GM23338 (cell line): ENCODE measurements at regions not wholly inside any gene's neighbourhood (a gene's known extent, or its start where the extent isn't known, plus 50 kb on each side); places are given as distances from the start of the nearest gene placed in this dataset.

ENCODE experiments used
- ATAC-seq: fragments of 200-7000 bp; cut with Tn5 transposase; 3 replicates; pipeline ENCODE4 v1.9.1; 2020
- DNase-seq: peaks from one replicate; pipeline ENCODE4 v3.0.0-alpha.2; 2015; ENCODE audit warnings: low spot score
- H2AFZ ChIP-seq: fragments of 200-600 bp; sonication (generic); 2 replicates; pipeline ENCODE4 v1.8.0; 2016; ENCODE audit warnings: antibody characterized with exemption, mild to moderate bottlenecking, moderate library complexity
- H3F3A ChIP-seq: fragments of 200-600 bp; sonication (generic); replicated peaks from 2 replicates; pipeline ENCODE4 v1.8.0; 2017; ENCODE audit warnings: antibody characterized with exemption, mixed run types, low read depth
- H3K27ac ChIP-seq: fragments of 200-600 bp; sonication (generic); 2 replicates; pipeline ENCODE4 v1.6.1; 2016; ENCODE audit warnings: low read depth
- H3K27me3 ChIP-seq: fragments of 200-600 bp; sonication (generic); 2 replicates; pipeline ENCODE4 v1.8.0; 2016; ENCODE audit warnings: mild to moderate bottlenecking, mixed run types, moderate library complexity; ENCODE audit not compliant: insufficient read depth
- H3K36me3 ChIP-seq: fragments of 200-600 bp; sonication (generic); 2 replicates; pipeline ENCODE4 v1.8.0; 2016; ENCODE audit warnings: mild to moderate bottlenecking; ENCODE audit not compliant: insufficient read depth
- H3K4me1 ChIP-seq: fragments of 200-600 bp; sonication (generic); 2 replicates; pipeline ENCODE4 v1.8.0; 2016; ENCODE audit warnings: mild to moderate bottlenecking, moderate library complexity; ENCODE audit not compliant: insufficient read depth
- H3K4me2 ChIP-seq: fragments of 200-600 bp; sonication (generic); 2 replicates; pipeline ENCODE4 v1.7.1; 2017; ENCODE audit warnings: mixed run types
- H3K4me3 ChIP-seq: fragments of 200-600 bp; sonication (generic); 2 replicates; pipeline ENCODE4 v1.6.1; 2016; ENCODE audit warnings: mixed run types
- H3K79me2 ChIP-seq: fragments of 200-600 bp; sonication (generic); replicated peaks from 2 replicates; pipeline ENCODE4 v1.8.0; 2017; ENCODE audit warnings: mild to moderate bottlenecking; ENCODE audit not compliant: insufficient read depth
- H3K9me2 ChIP-seq: fragments of 200-600 bp; sonication (generic); 2 replicates; pipeline ENCODE4 v1.8.0; 2017; ENCODE audit not compliant: insufficient read depth
- H4K20me1 ChIP-seq: fragments of 200-600 bp; sonication (generic); replicated peaks from 2 replicates; pipeline ENCODE4 v1.8.0; 2017; ENCODE audit warnings: mild to moderate bottlenecking; ENCODE audit not compliant: insufficient read depth
- H3K27ac Mint-ChIP-seq: 2 replicates; pipeline ENCODE4 v1.8.0; 2020; ENCODE audit warnings: inconsistent platforms, mild to moderate bottlenecking, moderate library complexity, mixed read lengths
- H3K27me3 Mint-ChIP-seq: 3 replicates; pipeline ENCODE4 v1.8.0; 2022; ENCODE audit warnings: low read depth, mild to moderate bottlenecking, moderate library complexity, mixed read lengths, inconsistent platforms; ENCODE audit not compliant: insufficient read depth, poor library complexity
- H3K36me3 Mint-ChIP-seq: 3 replicates; pipeline ENCODE4 v1.8.0; 2021; ENCODE audit warnings: low read depth, mild to moderate bottlenecking, inconsistent platforms, moderate library complexity, mixed read lengths
- H3K4me1 Mint-ChIP-seq: 3 replicates; pipeline ENCODE4 v1.8.0; 2020; ENCODE audit warnings: mild to moderate bottlenecking, inconsistent platforms, mixed read lengths
- H3K4me3 Mint-ChIP-seq: 3 replicates; pipeline ENCODE4 v1.8.0; 2021; ENCODE audit warnings: moderate library complexity, mild to moderate bottlenecking, inconsistent platforms, mixed read lengths
- H3K9me3 Mint-ChIP-seq: 3 replicates; pipeline ENCODE4 v1.8.0; 2020; ENCODE audit warnings: moderate library complexity, mild to moderate bottlenecking, inconsistent platforms, mixed read lengths
- CREB1 ChIP-seq: fragments of 250-450 bp; sonication (Bioruptor Pico); IDR thresholded peaks from 2 replicates; pipeline ENCODE4 v1.5.0; 2020; ENCODE audit warnings: low read depth, mild to moderate bottlenecking, moderate library complexity
- EZH2 ChIP-seq: fragments of 200-600 bp; sonication (generic); IDR thresholded peaks from one replicate; pipeline ENCODE4 v1.8.0; 2017; ENCODE audit warnings: antibody characterized with exemption, mild to moderate bottlenecking, low read depth; ENCODE audit not compliant: unreplicated experiment
- EZH2phosphoT487 ChIP-seq: fragments of 200-600 bp; sonication (generic); IDR thresholded peaks from one replicate; pipeline ENCODE4 v1.8.1; 2018; ENCODE audit warnings: antibody characterized with exemption; ENCODE audit not compliant: unreplicated experiment
- JUNB ChIP-seq: IDR thresholded peaks from one replicate; pipeline ENCODE4 v1.6.1; 2016; ENCODE audit warnings: antibody characterized with exemption; ENCODE audit not compliant: unreplicated experiment
- NANOG ChIP-seq: IDR thresholded peaks from 2 replicates; pipeline ENCODE4 v1.6.1; 2016; ENCODE audit warnings: antibody characterized with exemption, borderline replicate concordance
- POLR2AphosphoS5 ChIP-seq: IDR thresholded peaks from 2 replicates; pipeline ENCODE4 v1.6.1; 2016; ENCODE audit warnings: antibody characterized with exemption, low read depth
- STAT1 ChIP-seq: IDR thresholded peaks from one replicate; pipeline ENCODE4 v1.6.1; 2016; ENCODE audit warnings: antibody characterized with exemption; ENCODE audit not compliant: unreplicated experiment
- ZNF114 ChIP-seq: fragments of 250-450 bp; sonication (Bioruptor Pico); IDR thresholded peaks from 2 replicates; pipeline ENCODE4 v1.5.0; 2020; ENCODE audit warnings: mild to moderate bottlenecking, moderate library complexity
- ZNF331 ChIP-seq: fragments of 250-450 bp; sonication (Bioruptor Pico); IDR thresholded peaks from 2 replicates; pipeline ENCODE4 v1.5.0; 2020; ENCODE audit warnings: low read depth, mild to moderate bottlenecking, moderate library complexity
- TF ChIP-seq, protein P1 (sequence below): IDR thresholded peaks from 2 replicates; pipeline ENCODE4 v1.6.1; 2016; ENCODE audit warnings: antibody characterized with exemption
- TF ChIP-seq, protein P2 (sequence below), 2 experiments: fragments of 200-600 bp in 1 of 2; sonication (generic) in 1 of 2; conservative IDR thresholded peaks; 2 replicates each; pipeline versions ENCODE4 v1.5.1 to v1.6.1; 2016 to 2017; ENCODE audit warnings: antibody characterized with exemption in 2 of 2, low read depth in 2 of 2, mild to moderate bottlenecking in 2 of 2, moderate library complexity in 1 of 2
- TF ChIP-seq, protein P3 (sequence below): fragments of 250-450 bp; sonication (Bioruptor Pico); IDR thresholded peaks from 2 replicates; pipeline ENCODE4 v1.5.0; 2020; ENCODE audit warnings: mild to moderate bottlenecking, moderate library complexity
- TF ChIP-seq, protein P4 (sequence below): IDR thresholded peaks from one replicate; pipeline ENCODE4 v1.6.1; 2018; ENCODE audit warnings: antibody characterized with exemption; ENCODE audit not compliant: unreplicated experiment

DNA sequence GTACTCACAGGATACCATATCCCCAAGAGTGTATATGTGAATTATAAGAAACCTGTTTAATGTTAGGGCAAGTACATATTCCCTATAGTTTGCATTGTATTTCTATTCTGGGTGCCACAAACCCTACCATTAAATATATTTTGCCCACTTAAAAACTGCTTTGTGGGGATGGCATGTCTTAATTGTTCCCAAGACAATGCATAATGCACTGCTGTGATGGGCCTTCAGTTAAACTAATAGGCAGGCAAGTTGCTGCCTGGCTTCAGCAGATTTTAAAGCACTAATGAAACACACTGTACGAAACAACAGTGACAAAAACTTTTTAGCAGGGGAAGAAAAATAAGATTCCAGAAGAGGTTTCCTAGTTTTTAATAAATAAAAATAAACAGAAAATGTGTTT is 104.8 kb upstream of the VRK2 start:
- 0 out of 2 replicates have a peak overlapping the region, but pooled peaks have one; percentile 11 for H3K27ac Mint-ChIP-seq
- Histone ChIP-seq H3K4me3 (no peak overlapping the region), H3K4me1 (peaks cover 12% of the 10 kb centered on the region; the same call in 1 of the 2 replicates), H3K27me3 (no peaks in the 10 kb centered on the region), H3K79me2 (no peaks in the 10 kb centered on the region), H3F3A (no peaks in the 10 kb centered on the region), H3K9me2 (no peaks in the 10 kb centered on the region), H3K27ac (no peak overlapping the region), H4K20me1 (no peaks in the 10 kb centered on the region), H2AFZ (no peak overlapping the region), H3K4me2 (no peak overlapping the region), H3K36me3 (no peaks in the 10 kb centered on the region)
- H3K9me3 Mint-ChIP-seq: no peaks in the 10 kb centered on the region
- H3K27me3 Mint-ChIP-seq: no peaks in the 10 kb centered on the region
- H3K36me3 Mint-ChIP-seq: no peaks in the 10 kb centered on the region
- H3K4me3 Mint-ChIP-seq: no peak overlapping the region
- peaks cover 13% of the 10 kb centered on the region; the same call in 2 of the 3 replicates for H3K4me1 Mint-ChIP-seq
- TF ChIP-seq, protein P1, sequence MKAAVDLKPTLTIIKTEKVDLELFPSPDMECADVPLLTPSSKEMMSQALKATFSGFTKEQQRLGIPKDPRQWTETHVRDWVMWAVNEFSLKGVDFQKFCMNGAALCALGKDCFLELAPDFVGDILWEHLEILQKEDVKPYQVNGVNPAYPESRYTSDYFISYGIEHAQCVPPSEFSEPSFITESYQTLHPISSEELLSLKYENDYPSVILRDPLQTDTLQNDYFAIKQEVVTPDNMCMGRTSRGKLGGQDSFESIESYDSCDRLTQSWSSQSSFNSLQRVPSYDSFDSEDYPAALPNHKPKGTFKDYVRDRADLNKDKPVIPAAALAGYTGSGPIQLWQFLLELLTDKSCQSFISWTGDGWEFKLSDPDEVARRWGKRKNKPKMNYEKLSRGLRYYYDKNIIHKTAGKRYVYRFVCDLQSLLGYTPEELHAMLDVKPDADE: no peak
- TF ChIP-seq ZNF114 (CRISPR knock-in tag): no peak
- TF ChIP-seq, protein P2, sequence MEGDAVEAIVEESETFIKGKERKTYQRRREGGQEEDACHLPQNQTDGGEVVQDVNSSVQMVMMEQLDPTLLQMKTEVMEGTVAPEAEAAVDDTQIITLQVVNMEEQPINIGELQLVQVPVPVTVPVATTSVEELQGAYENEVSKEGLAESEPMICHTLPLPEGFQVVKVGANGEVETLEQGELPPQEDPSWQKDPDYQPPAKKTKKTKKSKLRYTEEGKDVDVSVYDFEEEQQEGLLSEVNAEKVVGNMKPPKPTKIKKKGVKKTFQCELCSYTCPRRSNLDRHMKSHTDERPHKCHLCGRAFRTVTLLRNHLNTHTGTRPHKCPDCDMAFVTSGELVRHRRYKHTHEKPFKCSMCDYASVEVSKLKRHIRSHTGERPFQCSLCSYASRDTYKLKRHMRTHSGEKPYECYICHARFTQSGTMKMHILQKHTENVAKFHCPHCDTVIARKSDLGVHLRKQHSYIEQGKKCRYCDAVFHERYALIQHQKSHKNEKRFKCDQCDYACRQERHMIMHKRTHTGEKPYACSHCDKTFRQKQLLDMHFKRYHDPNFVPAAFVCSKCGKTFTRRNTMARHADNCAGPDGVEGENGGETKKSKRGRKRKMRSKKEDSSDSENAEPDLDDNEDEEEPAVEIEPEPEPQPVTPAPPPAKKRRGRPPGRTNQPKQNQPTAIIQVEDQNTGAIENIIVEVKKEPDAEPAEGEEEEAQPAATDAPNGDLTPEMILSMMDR (conservative IDR thresholded peaks at IDR 0.05; ENCODE audit: low read depth in 2 of 2): no peak
- TF ChIP-seq, protein P3, sequence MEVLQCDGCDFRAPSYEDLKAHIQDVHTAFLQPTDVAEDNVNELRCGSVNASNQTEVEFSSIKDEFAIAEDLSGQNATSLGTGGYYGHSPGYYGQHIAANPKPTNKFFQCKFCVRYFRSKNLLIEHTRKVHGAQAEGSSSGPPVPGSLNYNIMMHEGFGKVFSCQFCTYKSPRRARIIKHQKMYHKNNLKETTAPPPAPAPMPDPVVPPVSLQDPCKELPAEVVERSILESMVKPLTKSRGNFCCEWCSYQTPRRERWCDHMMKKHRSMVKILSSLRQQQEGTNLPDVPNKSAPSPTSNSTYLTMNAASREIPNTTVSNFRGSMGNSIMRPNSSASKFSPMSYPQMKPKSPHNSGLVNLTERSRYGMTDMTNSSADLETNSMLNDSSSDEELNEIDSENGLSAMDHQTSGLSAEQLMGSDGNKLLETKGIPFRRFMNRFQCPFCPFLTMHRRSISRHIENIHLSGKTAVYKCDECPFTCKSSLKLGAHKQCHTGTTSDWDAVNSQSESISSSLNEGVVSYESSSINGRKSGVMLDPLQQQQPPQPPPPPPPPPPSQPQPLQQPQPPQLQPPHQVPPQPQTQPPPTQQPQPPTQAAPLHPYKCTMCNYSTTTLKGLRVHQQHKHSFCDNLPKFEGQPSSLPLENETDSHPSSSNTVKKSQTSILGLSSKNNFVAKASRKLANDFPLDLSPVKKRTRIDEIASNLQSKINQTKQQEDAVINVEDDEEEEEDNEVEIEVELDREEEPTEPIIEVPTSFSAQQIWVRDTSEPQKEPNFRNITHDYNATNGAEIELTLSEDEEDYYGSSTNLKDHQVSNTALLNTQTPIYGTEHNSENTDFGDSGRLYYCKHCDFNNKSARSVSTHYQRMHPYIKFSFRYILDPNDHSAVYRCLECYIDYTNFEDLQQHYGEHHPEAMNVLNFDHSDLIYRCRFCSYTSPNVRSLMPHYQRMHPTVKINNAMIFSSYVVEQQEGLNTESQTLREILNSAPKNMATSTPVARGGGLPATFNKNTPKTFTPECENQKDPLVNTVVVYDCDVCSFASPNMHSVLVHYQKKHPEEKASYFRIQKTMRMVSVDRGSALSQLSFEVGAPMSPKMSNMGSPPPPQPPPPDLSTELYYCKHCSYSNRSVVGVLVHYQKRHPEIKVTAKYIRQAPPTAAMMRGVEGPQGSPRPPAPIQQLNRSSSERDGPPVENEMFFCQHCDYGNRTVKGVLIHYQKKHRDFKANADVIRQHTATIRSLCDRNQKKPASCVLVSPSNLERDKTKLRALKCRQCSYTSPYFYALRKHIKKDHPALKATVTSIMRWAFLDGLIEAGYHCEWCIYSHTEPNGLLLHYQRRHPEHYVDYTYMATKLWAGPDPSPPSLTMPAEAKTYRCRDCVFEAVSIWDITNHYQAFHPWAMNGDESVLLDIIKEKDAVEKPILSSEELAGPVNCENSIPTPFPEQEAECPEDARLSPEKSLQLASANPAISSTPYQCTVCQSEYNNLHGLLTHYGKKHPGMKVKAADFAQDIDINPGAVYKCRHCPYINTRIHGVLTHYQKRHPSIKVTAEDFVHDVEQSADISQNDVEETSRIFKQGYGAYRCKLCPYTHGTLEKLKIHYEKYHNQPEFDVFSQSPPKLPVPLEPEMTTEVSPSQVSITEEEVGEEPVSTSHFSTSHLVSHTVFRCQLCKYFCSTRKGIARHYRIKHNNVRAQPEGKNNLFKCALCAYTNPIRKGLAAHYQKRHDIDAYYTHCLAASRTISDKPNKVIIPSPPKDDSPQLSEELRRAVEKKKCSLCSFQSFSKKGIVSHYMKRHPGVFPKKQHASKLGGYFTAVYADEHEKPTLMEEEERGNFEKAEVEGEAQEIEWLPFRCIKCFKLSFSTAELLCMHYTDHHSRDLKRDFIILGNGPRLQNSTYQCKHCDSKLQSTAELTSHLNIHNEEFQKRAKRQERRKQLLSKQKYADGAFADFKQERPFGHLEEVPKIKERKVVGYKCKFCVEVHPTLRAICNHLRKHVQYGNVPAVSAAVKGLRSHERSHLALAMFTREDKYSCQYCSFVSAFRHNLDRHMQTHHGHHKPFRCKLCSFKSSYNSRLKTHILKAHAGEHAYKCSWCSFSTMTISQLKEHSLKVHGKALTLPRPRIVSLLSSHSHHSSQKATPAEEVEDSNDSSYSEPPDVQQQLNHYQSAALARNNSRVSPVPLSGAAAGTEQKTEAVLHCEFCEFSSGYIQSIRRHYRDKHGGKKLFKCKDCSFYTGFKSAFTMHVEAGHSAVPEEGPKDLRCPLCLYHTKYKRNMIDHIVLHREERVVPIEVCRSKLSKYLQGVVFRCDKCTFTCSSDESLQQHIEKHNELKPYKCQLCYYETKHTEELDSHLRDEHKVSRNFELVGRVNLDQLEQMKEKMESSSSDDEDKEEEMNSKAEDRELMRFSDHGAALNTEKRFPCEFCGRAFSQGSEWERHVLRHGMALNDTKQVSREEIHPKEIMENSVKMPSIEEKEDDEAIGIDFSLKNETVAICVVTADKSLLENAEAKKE (CRISPR knock-in tag): no peak
- TF ChIP-seq STAT1: no peak
- TF ChIP-seq EZH2: no peak
- TF ChIP-seq JUNB: no peak
- TF ChIP-seq ZNF331 (CRISPR knock-in tag): no peak
- TF ChIP-seq POLR2AphosphoS5: no peak
- TF ChIP-seq, protein P4, sequence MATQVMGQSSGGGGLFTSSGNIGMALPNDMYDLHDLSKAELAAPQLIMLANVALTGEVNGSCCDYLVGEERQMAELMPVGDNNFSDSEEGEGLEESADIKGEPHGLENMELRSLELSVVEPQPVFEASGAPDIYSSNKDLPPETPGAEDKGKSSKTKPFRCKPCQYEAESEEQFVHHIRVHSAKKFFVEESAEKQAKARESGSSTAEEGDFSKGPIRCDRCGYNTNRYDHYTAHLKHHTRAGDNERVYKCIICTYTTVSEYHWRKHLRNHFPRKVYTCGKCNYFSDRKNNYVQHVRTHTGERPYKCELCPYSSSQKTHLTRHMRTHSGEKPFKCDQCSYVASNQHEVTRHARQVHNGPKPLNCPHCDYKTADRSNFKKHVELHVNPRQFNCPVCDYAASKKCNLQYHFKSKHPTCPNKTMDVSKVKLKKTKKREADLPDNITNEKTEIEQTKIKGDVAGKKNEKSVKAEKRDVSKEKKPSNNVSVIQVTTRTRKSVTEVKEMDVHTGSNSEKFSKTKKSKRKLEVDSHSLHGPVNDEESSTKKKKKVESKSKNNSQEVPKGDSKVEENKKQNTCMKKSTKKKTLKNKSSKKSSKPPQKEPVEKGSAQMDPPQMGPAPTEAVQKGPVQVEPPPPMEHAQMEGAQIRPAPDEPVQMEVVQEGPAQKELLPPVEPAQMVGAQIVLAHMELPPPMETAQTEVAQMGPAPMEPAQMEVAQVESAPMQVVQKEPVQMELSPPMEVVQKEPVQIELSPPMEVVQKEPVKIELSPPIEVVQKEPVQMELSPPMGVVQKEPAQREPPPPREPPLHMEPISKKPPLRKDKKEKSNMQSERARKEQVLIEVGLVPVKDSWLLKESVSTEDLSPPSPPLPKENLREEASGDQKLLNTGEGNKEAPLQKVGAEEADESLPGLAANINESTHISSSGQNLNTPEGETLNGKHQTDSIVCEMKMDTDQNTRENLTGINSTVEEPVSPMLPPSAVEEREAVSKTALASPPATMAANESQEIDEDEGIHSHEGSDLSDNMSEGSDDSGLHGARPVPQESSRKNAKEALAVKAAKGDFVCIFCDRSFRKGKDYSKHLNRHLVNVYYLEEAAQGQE: no peak
- TF ChIP-seq EZH2phosphoT487: no peak
- TF ChIP-seq CREB1 (CRISPR knock-in tag): no peak
- TF ChIP-seq NANOG: no peak
- DNase-seq (no peak), ATAC-seq (no peak)
